ENCODE measurements at regions not wholly inside any gene's neighbourhood (a gene's known extent, or its start where the extent isn't known, plus 50 kb on each side); places are given as distances from the start of the nearest gene placed in this dataset.

- TF ChIP-seq CTCF (IDR thresholded peaks at IDR 0.05) = no peak
- no peak for TF ChIP-seq EP300 (IDR thresholded peaks at IDR 0.05)
- TF ChIP-seq POLR2A (IDR thresholded peaks at IDR 0.05) = no peak
- no peaks in the 10 kb centered on the region for H3K36me3 ChIP-seq
- no peak for DNase-seq
- H3K9me3 ChIP-seq = no peaks in the 10 kb centered on the region
- H3K27ac ChIP-seq = no peak overlapping the region
- no peaks in the 10 kb centered on the region for H3K27me3 ChIP-seq
- H3K4me1 ChIP-seq (ENCODE audit: insufficient read depth) = no peaks in the 10 kb centered on the region
- 92 to 93% (median 92%) methylated on average over 3 of the region's 3 CpGs for WGBS, 3 donors
- no peak overlapping the region for H3K4me3 ChIP-seq
- intact Hi-C loops (cut with DNase I) = no loop called here
Observed at GRCh38 chr6:113144117-113144516, 713.0 kb upstream of the MARCKS start.

DNA sequence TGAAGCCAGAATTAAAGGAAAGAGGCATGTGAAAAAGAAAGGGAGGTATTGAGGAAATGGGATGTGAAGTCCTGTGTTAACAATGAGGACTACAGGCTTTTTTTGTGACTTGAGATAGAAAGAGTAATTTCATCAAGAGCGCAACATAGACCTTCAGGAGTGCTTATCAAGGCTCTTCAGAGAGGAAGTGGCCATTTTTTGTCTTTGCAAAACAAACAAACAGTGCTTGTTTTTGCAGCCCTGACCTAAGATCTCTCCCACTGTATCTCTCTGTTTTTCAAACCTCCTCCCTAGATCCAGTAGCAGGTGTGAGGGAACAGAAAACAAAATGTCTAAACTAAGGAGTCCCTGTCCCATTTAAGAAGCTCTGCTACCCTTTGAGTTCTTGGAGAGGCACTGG lies 710.3 kb upstream of the MARCKS start:
- Histone ChIP-seq H3K36me3 (no peaks in the 10 kb centered on the region), H3K27me3 (no peaks in the 10 kb centered on the region), H3K4me3 (no peak overlapping the region), H3K9me3 (no peaks in the 10 kb centered on the region), H3K4me1 (ENCODE audit: insufficient read depth) (no peaks in the 10 kb centered on the region), H3K27ac (no peak overlapping the region)
- intact Hi-C loops (cut with DNase I) = no loop called here
- TF ChIP-seq POLR2A (IDR thresholded peaks at IDR 0.05) = no peak
- no peak for TF ChIP-seq CTCF (IDR thresholded peaks at IDR 0.05)
- TF ChIP-seq EP300 (IDR thresholded peaks at IDR 0.05) = no peak
- DNase-seq = no peak
- WGBS, 3 donors = 76 to 84% (median 83%) methylated on average over 1 of the region's 1 CpG

DNA sequence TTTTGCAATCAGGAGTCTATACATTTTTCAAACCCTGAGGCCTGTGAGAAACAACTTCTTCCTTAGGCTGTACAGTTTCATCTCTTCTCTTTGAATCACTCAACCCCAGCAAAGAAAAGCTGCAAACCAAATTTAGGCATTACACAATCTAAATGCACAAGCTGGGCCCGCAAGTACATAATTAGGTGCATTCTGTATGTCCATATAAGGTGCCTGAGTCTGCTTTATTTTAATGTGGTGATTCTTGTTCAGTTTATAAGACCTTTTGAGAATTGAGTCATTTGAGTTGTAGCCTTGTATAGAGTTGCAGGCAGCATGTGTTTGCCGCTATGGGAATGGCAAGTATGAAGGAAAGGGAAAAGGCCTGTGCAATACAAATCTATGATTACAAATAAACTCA lies 709.6 kb upstream of the MARCKS start:
- TF ChIP-seq EP300 (IDR thresholded peaks at IDR 0.05) = no peak
- TF ChIP-seq POLR2A (IDR thresholded peaks at IDR 0.05) = no peak
- no peak for TF ChIP-seq CTCF (IDR thresholded peaks at IDR 0.05)
- intact Hi-C loops (cut with DNase I) = no loop called here
- H3K27me3 ChIP-seq = no peaks in the 10 kb centered on the region

DNA sequence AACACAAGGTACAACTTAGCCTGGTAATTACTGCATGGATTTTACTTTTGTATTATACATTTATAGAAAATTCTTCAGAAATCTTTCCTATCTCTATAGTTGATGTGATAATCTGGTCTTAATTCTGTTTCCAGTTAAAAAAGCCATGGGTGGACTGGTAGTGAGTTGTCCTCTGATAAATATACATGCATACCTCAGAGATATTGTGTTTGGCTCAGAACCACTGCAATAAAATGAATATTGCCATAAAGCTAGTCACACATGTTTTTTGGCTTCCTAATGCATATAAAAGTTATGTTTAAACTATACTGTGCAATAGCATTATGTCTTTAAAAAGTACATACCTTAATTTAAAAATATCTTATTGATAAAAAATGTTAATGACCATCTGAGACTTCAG lies 708.6 kb upstream of the MARCKS start:
- DNase-seq = no peak

More for the DNA sequence above, 709.6 kb upstream of the MARCKS start:
- no peaks in the 10 kb centered on the region for H3K4me1 ChIP-seq (ENCODE audit: insufficient read depth)
- no peak overlapping the region for H3K4me3 ChIP-seq
- 93 to 94% (median 94%) methylated on average over 2 of the region's 2 CpGs for WGBS, 3 donors
- H3K27ac ChIP-seq = no peak overlapping the region
- H3K36me3 ChIP-seq = no peaks in the 10 kb centered on the region
- no peak for DNase-seq
- no peaks in the 10 kb centered on the region for H3K9me3 ChIP-seq

More for the DNA sequence above, 708.6 kb upstream of the MARCKS start:
- TF ChIP-seq EP300 (IDR thresholded peaks at IDR 0.05) = no peak
- no peak for TF ChIP-seq CTCF (IDR thresholded peaks at IDR 0.05)
- TF ChIP-seq POLR2A (IDR thresholded peaks at IDR 0.05) = no peak
- Histone ChIP-seq H3K4me1 (ENCODE audit: insufficient read depth) (no peaks in the 10 kb centered on the region), H3K4me3 (no peak overlapping the region), H3K27ac (no peak overlapping the region), H3K36me3 (no peaks in the 10 kb centered on the region), H3K27me3 (no peaks in the 10 kb centered on the region), H3K9me3 (no peaks in the 10 kb centered on the region)
- intact Hi-C loops (cut with DNase I) = no loop called here

All from ovary (tissue), 7 donors.